CD4-positive, alpha-beta T cell treated with Interleukin-12 subunit alpha and Interleukin-12 subunit beta, for 1 hour (primary cell): ENCODE measurements at regions not wholly inside any gene's neighbourhood (a gene's known extent, or its start where the extent isn't known, plus 50 kb on each side); places are given as distances from the start of the nearest gene placed in this dataset.

ENCODE experiments used
- DNase-seq: peaks from one replicate; pipeline ENCODE4 v3.0.0-alpha.2; 2020

DNA sequence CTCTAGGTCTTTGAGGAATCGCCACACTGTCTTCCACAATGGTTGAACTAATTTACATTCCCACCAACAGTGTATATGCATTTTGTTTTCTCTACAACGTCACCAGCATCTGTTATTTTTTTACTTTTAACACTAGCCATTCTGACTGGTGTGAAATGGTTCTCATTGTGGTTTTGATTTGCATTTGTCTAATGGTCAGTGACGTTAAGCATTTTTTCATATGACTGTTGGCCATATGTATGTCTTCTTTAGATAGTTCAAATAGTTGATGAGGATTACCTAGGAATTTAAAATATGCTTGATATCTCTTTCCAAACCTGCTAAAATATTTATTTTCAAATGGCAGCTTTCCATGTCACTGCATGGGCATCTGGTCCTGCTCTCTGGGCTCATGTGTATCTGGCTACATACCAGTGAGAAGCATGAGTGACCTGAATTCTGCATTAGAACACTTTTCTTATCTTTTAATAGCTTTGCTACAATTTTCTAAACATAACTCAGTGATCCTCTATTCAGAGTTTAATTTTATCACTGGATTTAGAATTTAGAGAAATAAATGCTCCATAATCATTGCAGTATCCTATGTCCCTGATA is 95.8 kb upstream of the ADAMTS16 start:
- no peak for DNase-seq

DNA sequence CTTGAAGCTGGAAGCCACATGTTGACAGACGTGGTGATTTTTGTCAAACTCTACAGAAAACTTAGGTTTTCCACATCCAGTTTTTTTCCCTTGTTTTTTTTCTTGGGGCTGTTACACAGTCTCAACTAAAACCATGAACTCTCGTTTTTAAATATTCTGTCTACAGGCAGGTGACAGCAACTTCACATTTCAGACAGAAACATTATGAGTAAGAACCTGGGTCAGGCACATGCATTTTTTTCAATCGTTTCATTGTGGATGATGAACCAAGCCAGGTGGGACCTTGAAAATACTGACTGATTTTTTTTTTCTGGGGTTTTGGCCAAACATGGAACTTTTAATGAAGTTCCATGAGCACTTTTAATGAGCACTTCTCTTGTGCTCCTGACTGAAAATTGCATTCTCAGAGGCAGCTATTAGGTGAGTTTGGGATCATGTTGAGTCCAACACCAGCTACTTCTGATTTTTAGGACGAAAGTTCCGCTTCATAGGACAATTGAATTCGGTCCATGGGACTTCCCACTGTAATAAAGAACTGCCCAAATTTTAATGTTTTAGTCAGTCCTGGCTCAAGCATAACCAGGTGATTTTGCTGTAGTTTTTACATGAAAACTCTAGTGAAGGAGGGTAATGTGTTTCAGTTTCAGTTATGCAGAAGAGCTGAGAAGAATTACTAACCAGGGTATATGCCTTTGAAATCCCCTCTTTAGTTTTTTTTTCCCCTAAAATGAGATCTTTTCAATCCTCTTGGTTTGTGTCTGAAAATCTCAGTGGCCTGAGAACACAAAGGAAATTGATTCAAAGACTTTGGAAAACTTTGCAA is 93.2 kb upstream of the ADAMTS16 start:
- no peak for DNase-seq

DNA sequence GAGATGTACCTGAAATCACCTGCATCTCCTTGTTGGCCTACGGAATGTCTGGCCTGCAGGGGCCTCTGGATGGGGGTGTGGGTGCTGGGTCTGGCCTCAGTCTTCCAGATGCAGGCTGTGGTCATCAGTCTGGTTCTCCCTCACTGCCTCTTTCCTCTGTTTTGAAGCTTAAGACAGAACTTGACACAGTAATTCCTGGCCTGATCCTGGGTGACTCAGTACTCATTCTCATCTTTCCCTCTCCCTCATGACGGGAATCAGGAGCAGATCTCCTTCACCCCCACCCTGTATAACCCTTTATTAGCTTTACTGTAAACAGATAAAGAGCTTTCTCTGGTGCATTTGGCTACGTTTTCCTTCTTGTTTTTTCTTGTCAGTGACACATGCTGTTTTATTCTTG is 89.3 kb upstream of the ADAMTS16 start:
- no peak for DNase-seq

DNA sequence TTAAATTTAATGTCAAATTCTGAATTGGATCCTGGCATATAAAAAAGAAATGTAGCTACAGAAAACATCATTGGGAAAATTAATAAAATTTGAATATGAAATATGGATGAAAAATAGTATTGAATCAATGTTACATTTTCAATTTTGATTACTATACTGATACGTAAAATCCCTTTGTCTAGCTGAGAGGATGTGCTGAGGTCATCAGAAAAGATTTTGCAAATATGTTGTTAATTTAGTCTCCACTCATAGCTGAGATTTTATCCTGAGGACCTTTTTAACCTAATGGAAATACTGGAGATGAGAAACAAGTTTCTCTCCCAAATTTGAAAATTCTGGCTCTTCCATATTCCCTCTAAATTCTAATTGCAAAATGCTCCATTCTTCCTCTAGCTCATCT is 84.4 kb upstream of the ADAMTS16 start:
- DNase-seq, result no peak

DNA sequence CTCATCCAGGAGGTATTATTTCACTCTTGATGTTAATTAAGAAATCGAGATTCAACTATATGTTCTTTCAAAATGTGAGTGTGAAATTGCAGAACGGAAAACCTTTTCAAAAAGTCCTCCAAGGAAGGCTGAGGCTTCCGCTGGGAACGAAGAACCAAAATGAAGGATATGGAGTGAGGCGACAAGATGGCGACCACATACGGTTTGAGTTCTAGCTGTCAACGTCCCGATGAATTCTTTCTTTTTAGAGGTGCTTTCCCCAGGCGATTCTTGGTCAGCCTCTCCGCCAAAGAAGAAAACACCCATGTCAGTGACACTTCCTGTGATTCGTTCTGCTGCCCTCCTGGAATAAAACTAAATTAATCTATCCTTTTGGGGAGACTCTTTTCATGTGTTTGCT is 78.3 kb upstream of the ADAMTS16 start:
- DNase-seq, result no peak

DNA sequence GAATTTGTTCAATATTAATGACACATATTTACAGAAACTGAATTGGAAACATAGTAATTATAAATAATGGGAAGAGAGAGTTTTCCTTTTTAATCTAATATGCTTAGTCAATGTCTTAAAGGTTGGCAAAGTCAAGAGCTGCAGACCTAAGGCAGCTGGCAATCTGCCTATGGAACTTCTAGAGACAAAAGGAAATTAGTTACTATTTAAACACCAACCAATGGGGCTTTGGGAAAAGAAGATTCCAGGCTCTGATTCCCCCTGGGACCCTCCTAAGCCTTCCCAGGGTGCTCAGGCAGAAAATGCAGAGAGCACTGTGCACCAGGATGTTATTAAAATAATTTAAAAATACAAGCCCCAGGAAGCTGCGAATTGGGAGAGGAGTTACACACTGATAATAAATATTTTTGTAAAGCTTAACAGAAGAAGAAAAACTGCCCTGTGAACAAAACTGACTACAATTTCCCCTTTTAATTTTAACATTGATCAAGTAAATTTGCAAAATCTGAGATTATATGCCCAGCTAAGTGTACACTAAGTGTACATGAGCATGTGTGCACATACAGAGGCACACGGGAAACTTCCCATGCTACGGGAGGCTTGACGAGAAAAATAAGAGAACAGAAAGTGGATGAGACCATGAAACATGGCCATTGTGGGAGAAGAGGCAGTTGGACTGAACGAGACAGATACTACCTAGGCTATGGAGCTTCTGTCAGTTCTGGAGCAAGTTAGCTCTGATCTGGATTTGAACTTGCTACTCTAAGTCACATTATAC is 77.4 kb upstream of the ADAMTS16 start:
- DNase-seq, result no peak

DNA sequence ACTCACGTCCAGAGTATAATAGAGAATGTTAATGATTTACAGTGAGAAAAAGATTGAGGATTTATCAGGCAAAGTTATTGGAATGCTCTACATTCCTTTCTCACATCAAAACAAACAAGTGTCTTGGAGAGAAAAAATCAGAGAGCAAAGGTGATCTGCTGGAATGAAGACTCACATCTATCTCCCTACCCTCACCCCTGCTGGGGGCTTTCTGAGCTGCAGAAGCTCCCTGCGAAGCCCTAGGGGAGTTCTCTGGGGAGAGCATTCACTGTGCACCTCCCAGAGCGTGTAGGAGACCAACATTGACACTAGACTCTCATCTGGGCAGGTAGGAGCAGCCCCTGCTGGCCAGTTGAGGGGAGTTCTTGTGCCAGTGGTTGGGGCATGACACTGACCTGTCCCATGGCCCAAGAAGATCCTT is 76.6 kb upstream of the ADAMTS16 start:
- DNase-seq, result no peak

DNA sequence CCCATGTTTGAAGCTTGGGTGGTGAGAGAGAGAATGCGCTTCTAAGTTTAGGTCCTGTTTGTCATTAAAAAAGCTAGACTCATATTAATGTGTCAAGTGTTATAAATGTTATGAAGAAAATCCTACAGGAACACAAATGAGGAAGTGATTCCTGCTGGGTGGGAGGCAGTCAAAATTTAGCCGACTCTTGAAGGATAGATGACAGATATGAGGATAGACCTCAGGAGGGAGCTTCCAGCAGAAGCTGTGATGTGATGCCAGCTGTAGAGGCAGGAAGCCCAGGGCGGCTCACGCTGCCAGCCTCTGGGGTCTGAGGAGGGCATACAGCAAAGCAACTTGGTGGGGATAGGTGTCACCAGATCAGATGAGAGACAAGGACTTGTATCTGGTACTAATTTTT is 74.7 kb upstream of the ADAMTS16 start:
- no peak for DNase-seq

DNA sequence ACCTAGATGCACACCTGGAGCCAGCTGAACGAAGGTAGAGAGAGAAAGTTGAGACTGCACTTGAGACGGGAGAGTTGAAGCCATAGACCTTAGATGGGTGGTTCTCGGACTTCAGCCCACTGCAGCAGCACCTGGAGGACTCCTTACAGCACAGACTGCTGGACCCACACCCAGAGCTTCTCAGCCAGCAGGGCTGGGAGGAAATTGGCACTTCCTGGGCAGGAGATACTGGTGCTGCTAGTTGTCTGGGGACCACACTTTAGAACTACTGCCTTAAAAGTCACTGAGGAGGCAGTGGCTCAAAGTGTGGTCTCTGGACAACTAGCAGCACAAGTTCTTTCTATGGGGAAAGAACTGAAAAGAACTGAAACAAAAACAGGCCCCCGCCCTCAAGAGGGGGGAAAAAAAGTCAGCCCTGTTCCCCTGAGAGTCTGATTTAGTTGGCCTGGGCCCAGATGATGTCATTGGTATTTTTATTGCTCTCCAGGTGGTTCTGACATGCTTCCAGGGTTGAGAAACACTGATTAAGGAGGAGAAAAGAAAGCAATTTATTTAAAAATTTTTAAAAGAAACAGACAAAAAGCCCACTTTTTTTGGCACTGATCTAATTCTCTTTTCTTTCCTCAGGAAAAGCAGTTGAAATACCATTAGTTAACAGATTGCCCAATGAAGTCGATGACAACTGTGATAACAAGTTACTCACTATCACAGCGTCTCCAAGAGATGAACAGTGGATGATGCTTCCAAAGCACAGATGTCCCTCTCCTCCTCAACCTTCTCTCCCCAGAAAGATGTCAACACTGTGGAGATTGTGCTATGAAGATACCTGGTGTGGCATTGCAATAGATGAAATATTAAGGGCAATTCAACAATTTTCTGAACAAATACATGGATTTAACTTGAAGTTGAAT is 73.6 kb upstream of the ADAMTS16 start:
- DNase-seq, result no peak

DNA sequence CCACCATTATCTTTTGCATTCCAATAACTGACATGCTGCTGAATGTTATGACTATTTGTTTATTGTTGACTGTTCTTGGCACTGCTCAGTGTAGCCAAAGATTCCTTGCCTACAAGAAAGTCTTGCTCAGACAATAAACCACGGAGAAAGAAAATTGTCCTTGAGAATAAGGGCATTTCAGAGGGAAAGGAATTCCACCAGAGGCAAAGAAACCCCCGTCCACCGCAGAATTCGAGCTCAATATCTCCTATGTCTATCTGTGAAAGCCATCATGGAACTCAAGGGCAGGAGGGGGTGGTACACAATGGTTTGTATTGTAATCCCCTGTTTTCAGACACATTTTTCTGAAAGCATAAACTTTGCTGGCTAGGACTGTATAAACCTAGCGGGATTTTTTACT is 70.3 kb upstream of the ADAMTS16 start:
- no peak for DNase-seq

DNA sequence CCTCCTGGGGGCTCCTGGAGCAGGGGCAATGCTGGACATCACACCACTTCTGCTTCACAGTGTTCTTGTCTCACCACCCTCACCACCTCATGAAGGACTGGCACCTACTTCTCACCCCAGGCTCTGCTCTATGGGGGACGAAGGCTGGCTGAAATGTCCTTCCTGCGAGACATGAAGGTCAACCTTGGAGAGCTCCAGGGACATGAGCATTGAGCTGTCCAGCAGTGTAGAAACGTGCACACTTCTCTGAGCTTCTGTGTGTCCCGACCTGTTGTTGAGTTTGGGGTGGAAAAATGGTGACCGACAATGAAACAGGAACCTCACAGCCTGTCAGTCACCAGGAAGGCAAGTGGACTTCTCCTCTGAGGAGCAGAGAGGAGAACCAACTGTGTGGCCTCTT is 68.6 kb upstream of the ADAMTS16 start:
- no peak for DNase-seq

DNA sequence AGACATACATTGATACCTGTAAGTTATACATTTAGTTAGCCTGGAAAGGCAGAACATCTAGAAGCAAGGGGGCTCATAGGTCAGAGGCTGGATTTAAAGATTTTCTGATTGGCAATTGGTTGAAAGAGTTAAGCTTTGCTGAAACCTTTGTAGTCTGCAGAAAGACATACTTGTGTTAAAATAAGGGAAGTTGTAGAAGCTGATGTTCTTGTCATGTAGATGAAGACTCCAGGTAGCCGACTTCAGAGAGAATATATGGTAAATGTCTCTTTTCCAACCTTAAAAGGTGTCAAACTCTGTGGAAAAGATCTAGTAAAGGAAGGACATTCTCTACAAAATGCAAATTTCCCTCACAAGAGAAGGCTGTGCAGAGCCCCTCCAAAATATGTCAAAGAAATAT is 62.9 kb upstream of the ADAMTS16 start:
- no peak for DNase-seq

DNA sequence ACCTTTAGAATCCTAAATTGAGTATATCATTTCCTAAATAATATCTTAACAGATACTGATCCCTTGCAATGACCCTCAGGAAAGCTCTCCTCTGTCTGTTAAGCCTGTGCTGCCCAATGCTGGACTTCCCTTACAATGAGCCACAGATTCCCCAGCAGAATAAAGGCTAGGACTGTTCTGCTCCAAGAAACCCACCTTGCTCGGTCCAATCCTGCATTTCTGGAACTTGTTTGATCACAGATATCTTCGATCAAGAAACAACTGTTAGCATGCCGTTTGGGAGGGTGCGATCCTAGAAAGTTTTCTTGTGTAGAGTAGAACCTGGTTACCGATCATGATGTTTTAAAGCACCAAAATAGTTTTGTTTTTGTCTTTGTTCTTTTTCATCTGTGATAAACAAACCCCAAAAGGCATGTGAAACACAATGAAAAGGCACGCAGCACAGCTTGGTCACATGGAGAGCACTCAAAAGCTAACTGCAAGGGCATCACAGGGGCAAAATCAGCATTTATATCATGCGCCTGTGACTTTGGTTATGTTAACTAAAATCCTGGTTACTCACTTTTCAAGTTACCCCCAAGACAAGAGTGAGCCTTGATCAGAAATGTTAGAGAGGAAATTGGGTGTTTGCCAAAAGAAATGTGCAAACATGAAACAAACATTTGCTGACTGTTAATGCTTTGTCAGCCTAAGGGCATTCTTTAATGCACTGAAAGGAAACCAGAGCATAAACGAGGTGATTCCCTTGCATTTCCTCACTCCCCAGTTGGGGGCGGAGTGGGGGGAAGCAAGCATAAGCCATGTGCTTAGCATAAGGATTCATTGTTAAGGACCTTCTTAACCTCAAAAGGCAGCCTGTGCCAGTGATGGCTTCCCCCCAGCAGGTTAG is 61.9 kb upstream of the ADAMTS16 start:
- DNase-seq, result no peak

DNA sequence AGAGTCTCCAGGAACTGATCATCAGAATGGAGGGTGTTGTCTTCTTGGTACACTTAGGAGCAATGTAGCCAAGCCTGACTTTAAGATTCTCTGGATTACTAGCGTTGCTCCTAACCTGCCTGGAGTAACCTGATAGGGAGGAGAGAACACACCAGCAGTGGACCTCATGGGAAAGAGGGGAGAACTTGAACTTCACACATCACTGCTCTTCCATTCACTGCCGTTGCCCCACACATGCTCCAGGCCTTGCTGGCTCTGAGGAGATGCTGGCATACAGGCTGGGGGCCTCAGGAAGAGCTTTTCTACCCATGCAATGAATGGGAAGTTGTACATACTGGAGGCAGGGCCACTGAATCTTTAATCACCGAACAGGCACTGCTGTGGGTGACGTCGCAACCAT is 60.3 kb upstream of the ADAMTS16 start:
- no peak for DNase-seq

DNA sequence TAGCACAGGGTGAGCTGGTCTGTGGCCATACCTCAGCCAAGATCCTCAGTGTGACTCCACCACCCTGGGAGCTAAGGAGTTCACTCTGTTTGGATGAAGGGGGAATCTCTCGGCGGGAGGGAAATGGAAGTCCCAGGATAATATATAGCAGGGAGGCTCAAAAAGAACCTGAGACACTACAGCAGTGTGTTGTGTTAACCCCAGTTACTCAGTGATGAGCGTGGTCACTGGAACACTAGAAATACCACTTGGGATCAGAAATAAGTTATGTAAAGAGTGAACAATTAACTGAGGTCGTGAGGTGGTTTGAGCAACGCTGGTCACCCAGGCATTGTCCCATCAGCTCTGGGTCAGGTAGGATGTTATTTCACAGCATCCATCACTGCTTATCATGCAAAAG is 59.3 kb upstream of the ADAMTS16 start:
- DNase-seq, result no peak

DNA sequence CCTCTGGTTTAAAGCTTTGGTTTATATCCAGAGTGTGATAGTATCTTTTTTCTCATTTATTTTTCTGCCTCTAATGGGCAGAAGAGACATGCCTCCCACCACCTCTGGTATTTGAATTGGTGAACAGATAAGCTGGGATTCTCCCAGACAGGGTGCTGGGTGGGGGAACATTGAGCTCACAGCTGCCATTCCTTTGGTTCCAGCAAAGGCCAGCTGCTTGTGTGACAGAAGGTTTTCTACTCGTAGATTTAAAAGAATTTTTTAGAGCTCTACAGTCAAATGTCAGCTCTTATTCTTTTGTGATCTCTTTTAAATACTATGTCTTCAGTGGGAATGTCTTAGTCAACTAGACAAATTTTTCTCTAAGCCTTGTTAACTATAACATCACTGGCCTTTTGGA is 54.7 kb upstream of the ADAMTS16 start:
- no peak for DNase-seq

DNA sequence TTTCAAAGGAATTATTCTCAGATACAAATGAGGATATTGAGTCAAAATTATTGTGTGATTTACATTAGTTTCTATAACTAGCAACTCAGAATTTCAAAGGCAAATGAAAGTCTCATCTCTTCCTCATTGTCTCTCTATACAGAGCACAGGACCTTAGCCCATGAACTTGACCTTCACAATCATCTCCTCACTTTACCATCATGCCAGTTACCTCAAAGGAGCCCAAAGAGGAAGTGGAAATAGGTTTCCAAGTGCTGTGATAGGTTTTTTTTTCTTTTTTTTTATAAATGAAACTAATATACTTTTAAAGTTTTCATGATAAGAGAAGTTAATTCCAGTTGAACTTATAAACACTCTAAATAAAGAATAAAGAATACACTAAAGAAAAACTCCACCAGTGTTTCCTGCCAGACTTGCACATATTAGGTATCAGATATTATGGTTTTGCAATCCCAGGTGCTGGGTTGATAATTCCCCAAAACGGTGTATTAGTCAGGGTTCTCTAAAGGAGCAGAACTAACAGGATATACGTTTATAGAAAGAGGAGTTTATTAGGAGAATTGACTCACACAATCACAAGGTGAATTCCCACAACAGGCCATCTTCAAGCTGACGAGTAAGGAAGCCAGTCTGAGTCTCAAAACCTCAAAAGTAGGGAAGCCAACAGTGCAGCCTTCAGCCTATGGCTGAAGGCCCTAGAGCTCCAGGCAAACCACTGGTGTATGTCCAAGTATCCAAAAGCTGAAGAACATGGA is 50.1 kb upstream of the ADAMTS16 start:
- DNase-seq, result no peak
